GM23338 (cell line): ENCODE measurements at regions not wholly inside any gene's neighbourhood (a gene's known extent, or its start where the extent isn't known, plus 50 kb on each side); places are given as distances from the start of the nearest gene placed in this dataset.

ENCODE experiments used
- ATAC-seq: fragments of 200-7000 bp; cut with Tn5 transposase; 3 replicates; pipeline ENCODE4 v1.9.1; 2020
- DNase-seq: peaks from one replicate; pipeline ENCODE4 v3.0.0-alpha.2; 2015; ENCODE audit warnings: low spot score
- H2AFZ ChIP-seq: fragments of 200-600 bp; sonication (generic); 2 replicates; pipeline ENCODE4 v1.8.0; 2016; ENCODE audit warnings: antibody characterized with exemption, mild to moderate bottlenecking, moderate library complexity
- H3F3A ChIP-seq: fragments of 200-600 bp; sonication (generic); replicated peaks from 2 replicates; pipeline ENCODE4 v1.8.0; 2017; ENCODE audit warnings: antibody characterized with exemption, mixed run types, low read depth
- H3K27ac ChIP-seq: fragments of 200-600 bp; sonication (generic); 2 replicates; pipeline ENCODE4 v1.6.1; 2016; ENCODE audit warnings: low read depth
- H3K27me3 ChIP-seq: fragments of 200-600 bp; sonication (generic); 2 replicates; pipeline ENCODE4 v1.8.0; 2016; ENCODE audit warnings: mild to moderate bottlenecking, mixed run types, moderate library complexity; ENCODE audit not compliant: insufficient read depth
- H3K36me3 ChIP-seq: fragments of 200-600 bp; sonication (generic); 2 replicates; pipeline ENCODE4 v1.8.0; 2016; ENCODE audit warnings: mild to moderate bottlenecking; ENCODE audit not compliant: insufficient read depth
- H3K4me1 ChIP-seq: fragments of 200-600 bp; sonication (generic); 2 replicates; pipeline ENCODE4 v1.8.0; 2016; ENCODE audit warnings: mild to moderate bottlenecking, moderate library complexity; ENCODE audit not compliant: insufficient read depth
- H3K4me2 ChIP-seq: fragments of 200-600 bp; sonication (generic); 2 replicates; pipeline ENCODE4 v1.7.1; 2017; ENCODE audit warnings: mixed run types
- H3K4me3 ChIP-seq: fragments of 200-600 bp; sonication (generic); 2 replicates; pipeline ENCODE4 v1.6.1; 2016; ENCODE audit warnings: mixed run types
- H3K79me2 ChIP-seq: fragments of 200-600 bp; sonication (generic); replicated peaks from 2 replicates; pipeline ENCODE4 v1.8.0; 2017; ENCODE audit warnings: mild to moderate bottlenecking; ENCODE audit not compliant: insufficient read depth
- H3K9me2 ChIP-seq: fragments of 200-600 bp; sonication (generic); 2 replicates; pipeline ENCODE4 v1.8.0; 2017; ENCODE audit not compliant: insufficient read depth
- H4K20me1 ChIP-seq: fragments of 200-600 bp; sonication (generic); replicated peaks from 2 replicates; pipeline ENCODE4 v1.8.0; 2017; ENCODE audit warnings: mild to moderate bottlenecking; ENCODE audit not compliant: insufficient read depth
- H3K27ac Mint-ChIP-seq: 2 replicates; pipeline ENCODE4 v1.8.0; 2020; ENCODE audit warnings: inconsistent platforms, mild to moderate bottlenecking, moderate library complexity, mixed read lengths
- H3K27me3 Mint-ChIP-seq: 3 replicates; pipeline ENCODE4 v1.8.0; 2022; ENCODE audit warnings: low read depth, mild to moderate bottlenecking, moderate library complexity, mixed read lengths, inconsistent platforms; ENCODE audit not compliant: insufficient read depth, poor library complexity
- H3K36me3 Mint-ChIP-seq: 3 replicates; pipeline ENCODE4 v1.8.0; 2021; ENCODE audit warnings: low read depth, mild to moderate bottlenecking, inconsistent platforms, moderate library complexity, mixed read lengths
- H3K4me1 Mint-ChIP-seq: 3 replicates; pipeline ENCODE4 v1.8.0; 2020; ENCODE audit warnings: mild to moderate bottlenecking, inconsistent platforms, mixed read lengths
- H3K4me3 Mint-ChIP-seq: 3 replicates; pipeline ENCODE4 v1.8.0; 2021; ENCODE audit warnings: moderate library complexity, mild to moderate bottlenecking, inconsistent platforms, mixed read lengths
- H3K9me3 Mint-ChIP-seq: 3 replicates; pipeline ENCODE4 v1.8.0; 2020; ENCODE audit warnings: moderate library complexity, mild to moderate bottlenecking, inconsistent platforms, mixed read lengths
- CREB1 ChIP-seq: fragments of 250-450 bp; sonication (Bioruptor Pico); IDR thresholded peaks from 2 replicates; pipeline ENCODE4 v1.5.0; 2020; ENCODE audit warnings: low read depth, mild to moderate bottlenecking, moderate library complexity
- ETS1 ChIP-seq: IDR thresholded peaks from 2 replicates; pipeline ENCODE4 v1.6.1; 2016; ENCODE audit warnings: antibody characterized with exemption
- EZH2 ChIP-seq: fragments of 200-600 bp; sonication (generic); IDR thresholded peaks from one replicate; pipeline ENCODE4 v1.8.0; 2017; ENCODE audit warnings: antibody characterized with exemption, mild to moderate bottlenecking, low read depth; ENCODE audit not compliant: unreplicated experiment
- EZH2phosphoT487 ChIP-seq: fragments of 200-600 bp; sonication (generic); IDR thresholded peaks from one replicate; pipeline ENCODE4 v1.8.1; 2018; ENCODE audit warnings: antibody characterized with exemption; ENCODE audit not compliant: unreplicated experiment
- JUNB ChIP-seq: IDR thresholded peaks from one replicate; pipeline ENCODE4 v1.6.1; 2016; ENCODE audit warnings: antibody characterized with exemption; ENCODE audit not compliant: unreplicated experiment
- NANOG ChIP-seq: IDR thresholded peaks from 2 replicates; pipeline ENCODE4 v1.6.1; 2016; ENCODE audit warnings: antibody characterized with exemption, borderline replicate concordance
- POLR2AphosphoS5 ChIP-seq: IDR thresholded peaks from 2 replicates; pipeline ENCODE4 v1.6.1; 2016; ENCODE audit warnings: antibody characterized with exemption, low read depth
- STAT1 ChIP-seq: IDR thresholded peaks from one replicate; pipeline ENCODE4 v1.6.1; 2016; ENCODE audit warnings: antibody characterized with exemption; ENCODE audit not compliant: unreplicated experiment
- ZNF114 ChIP-seq: fragments of 250-450 bp; sonication (Bioruptor Pico); IDR thresholded peaks from 2 replicates; pipeline ENCODE4 v1.5.0; 2020; ENCODE audit warnings: mild to moderate bottlenecking, moderate library complexity
- ZNF331 ChIP-seq: fragments of 250-450 bp; sonication (Bioruptor Pico); IDR thresholded peaks from 2 replicates; pipeline ENCODE4 v1.5.0; 2020; ENCODE audit warnings: low read depth, mild to moderate bottlenecking, moderate library complexity
- TF ChIP-seq, protein P1 (sequence below): fragments of 250-450 bp; sonication (Bioruptor Pico); IDR thresholded peaks from 2 replicates; pipeline ENCODE4 v1.5.0; 2020; ENCODE audit warnings: mild to moderate bottlenecking, moderate library complexity
- TF ChIP-seq, protein P2 (sequence below): IDR thresholded peaks from one replicate; pipeline ENCODE4 v1.6.1; 2018; ENCODE audit warnings: antibody characterized with exemption; ENCODE audit not compliant: unreplicated experiment
- TF ChIP-seq, protein P3 (sequence below), 2 experiments: fragments of 200-600 bp in 1 of 2; sonication (generic) in 1 of 2; conservative IDR thresholded peaks; 2 replicates each; pipeline versions ENCODE4 v1.5.1 to v1.6.1; 2016 to 2017; ENCODE audit warnings: antibody characterized with exemption in 2 of 2, low read depth in 2 of 2, mild to moderate bottlenecking in 2 of 2, moderate library complexity in 1 of 2

GRCh38 chr3:99352811-99353210, 285.6 kb upstream of the COL8A1 start:
- TF ChIP-seq EZH2phosphoT487 (no peak), ZNF114 (CRISPR knock-in tag) (no peak), ZNF331 (CRISPR knock-in tag) (no peak), CREB1 (CRISPR knock-in tag) (no peak), NANOG (no peak), EZH2 (no peak), STAT1 (no peak), POLR2AphosphoS5 (no peak), ETS1 (no peak), JUNB (no peak)
- TF ChIP-seq, protein P1, sequence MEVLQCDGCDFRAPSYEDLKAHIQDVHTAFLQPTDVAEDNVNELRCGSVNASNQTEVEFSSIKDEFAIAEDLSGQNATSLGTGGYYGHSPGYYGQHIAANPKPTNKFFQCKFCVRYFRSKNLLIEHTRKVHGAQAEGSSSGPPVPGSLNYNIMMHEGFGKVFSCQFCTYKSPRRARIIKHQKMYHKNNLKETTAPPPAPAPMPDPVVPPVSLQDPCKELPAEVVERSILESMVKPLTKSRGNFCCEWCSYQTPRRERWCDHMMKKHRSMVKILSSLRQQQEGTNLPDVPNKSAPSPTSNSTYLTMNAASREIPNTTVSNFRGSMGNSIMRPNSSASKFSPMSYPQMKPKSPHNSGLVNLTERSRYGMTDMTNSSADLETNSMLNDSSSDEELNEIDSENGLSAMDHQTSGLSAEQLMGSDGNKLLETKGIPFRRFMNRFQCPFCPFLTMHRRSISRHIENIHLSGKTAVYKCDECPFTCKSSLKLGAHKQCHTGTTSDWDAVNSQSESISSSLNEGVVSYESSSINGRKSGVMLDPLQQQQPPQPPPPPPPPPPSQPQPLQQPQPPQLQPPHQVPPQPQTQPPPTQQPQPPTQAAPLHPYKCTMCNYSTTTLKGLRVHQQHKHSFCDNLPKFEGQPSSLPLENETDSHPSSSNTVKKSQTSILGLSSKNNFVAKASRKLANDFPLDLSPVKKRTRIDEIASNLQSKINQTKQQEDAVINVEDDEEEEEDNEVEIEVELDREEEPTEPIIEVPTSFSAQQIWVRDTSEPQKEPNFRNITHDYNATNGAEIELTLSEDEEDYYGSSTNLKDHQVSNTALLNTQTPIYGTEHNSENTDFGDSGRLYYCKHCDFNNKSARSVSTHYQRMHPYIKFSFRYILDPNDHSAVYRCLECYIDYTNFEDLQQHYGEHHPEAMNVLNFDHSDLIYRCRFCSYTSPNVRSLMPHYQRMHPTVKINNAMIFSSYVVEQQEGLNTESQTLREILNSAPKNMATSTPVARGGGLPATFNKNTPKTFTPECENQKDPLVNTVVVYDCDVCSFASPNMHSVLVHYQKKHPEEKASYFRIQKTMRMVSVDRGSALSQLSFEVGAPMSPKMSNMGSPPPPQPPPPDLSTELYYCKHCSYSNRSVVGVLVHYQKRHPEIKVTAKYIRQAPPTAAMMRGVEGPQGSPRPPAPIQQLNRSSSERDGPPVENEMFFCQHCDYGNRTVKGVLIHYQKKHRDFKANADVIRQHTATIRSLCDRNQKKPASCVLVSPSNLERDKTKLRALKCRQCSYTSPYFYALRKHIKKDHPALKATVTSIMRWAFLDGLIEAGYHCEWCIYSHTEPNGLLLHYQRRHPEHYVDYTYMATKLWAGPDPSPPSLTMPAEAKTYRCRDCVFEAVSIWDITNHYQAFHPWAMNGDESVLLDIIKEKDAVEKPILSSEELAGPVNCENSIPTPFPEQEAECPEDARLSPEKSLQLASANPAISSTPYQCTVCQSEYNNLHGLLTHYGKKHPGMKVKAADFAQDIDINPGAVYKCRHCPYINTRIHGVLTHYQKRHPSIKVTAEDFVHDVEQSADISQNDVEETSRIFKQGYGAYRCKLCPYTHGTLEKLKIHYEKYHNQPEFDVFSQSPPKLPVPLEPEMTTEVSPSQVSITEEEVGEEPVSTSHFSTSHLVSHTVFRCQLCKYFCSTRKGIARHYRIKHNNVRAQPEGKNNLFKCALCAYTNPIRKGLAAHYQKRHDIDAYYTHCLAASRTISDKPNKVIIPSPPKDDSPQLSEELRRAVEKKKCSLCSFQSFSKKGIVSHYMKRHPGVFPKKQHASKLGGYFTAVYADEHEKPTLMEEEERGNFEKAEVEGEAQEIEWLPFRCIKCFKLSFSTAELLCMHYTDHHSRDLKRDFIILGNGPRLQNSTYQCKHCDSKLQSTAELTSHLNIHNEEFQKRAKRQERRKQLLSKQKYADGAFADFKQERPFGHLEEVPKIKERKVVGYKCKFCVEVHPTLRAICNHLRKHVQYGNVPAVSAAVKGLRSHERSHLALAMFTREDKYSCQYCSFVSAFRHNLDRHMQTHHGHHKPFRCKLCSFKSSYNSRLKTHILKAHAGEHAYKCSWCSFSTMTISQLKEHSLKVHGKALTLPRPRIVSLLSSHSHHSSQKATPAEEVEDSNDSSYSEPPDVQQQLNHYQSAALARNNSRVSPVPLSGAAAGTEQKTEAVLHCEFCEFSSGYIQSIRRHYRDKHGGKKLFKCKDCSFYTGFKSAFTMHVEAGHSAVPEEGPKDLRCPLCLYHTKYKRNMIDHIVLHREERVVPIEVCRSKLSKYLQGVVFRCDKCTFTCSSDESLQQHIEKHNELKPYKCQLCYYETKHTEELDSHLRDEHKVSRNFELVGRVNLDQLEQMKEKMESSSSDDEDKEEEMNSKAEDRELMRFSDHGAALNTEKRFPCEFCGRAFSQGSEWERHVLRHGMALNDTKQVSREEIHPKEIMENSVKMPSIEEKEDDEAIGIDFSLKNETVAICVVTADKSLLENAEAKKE, result no peak
- TF ChIP-seq, protein P2, sequence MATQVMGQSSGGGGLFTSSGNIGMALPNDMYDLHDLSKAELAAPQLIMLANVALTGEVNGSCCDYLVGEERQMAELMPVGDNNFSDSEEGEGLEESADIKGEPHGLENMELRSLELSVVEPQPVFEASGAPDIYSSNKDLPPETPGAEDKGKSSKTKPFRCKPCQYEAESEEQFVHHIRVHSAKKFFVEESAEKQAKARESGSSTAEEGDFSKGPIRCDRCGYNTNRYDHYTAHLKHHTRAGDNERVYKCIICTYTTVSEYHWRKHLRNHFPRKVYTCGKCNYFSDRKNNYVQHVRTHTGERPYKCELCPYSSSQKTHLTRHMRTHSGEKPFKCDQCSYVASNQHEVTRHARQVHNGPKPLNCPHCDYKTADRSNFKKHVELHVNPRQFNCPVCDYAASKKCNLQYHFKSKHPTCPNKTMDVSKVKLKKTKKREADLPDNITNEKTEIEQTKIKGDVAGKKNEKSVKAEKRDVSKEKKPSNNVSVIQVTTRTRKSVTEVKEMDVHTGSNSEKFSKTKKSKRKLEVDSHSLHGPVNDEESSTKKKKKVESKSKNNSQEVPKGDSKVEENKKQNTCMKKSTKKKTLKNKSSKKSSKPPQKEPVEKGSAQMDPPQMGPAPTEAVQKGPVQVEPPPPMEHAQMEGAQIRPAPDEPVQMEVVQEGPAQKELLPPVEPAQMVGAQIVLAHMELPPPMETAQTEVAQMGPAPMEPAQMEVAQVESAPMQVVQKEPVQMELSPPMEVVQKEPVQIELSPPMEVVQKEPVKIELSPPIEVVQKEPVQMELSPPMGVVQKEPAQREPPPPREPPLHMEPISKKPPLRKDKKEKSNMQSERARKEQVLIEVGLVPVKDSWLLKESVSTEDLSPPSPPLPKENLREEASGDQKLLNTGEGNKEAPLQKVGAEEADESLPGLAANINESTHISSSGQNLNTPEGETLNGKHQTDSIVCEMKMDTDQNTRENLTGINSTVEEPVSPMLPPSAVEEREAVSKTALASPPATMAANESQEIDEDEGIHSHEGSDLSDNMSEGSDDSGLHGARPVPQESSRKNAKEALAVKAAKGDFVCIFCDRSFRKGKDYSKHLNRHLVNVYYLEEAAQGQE, result no peak
- TF ChIP-seq, protein P3, sequence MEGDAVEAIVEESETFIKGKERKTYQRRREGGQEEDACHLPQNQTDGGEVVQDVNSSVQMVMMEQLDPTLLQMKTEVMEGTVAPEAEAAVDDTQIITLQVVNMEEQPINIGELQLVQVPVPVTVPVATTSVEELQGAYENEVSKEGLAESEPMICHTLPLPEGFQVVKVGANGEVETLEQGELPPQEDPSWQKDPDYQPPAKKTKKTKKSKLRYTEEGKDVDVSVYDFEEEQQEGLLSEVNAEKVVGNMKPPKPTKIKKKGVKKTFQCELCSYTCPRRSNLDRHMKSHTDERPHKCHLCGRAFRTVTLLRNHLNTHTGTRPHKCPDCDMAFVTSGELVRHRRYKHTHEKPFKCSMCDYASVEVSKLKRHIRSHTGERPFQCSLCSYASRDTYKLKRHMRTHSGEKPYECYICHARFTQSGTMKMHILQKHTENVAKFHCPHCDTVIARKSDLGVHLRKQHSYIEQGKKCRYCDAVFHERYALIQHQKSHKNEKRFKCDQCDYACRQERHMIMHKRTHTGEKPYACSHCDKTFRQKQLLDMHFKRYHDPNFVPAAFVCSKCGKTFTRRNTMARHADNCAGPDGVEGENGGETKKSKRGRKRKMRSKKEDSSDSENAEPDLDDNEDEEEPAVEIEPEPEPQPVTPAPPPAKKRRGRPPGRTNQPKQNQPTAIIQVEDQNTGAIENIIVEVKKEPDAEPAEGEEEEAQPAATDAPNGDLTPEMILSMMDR (conservative IDR thresholded peaks at IDR 0.05; ENCODE audit: low read depth in 2 of 2), result no peak
- H3K4me3 Mint-ChIP-seq, result no peak overlapping the region

More at GRCh38 chr3:99352811-99353210, 285.6 kb upstream of the COL8A1 start:
- Histone ChIP-seq H2AFZ (no peak overlapping the region), H3K9me2 (peaks cover 3% of the 10 kb centered on the region), H3K27ac (no peak overlapping the region), H3K4me2 (no peak overlapping the region), H3K4me3 (no peak overlapping the region), H3K27me3 (no peaks in the 10 kb centered on the region), H3K4me1 (no peaks in the 10 kb centered on the region), H4K20me1 (no peaks in the 10 kb centered on the region), H3K79me2 (no peaks in the 10 kb centered on the region), H3K36me3 (no peaks in the 10 kb centered on the region), H3F3A (no peaks in the 10 kb centered on the region)
- no peaks in the 10 kb centered on the region for H3K9me3 Mint-ChIP-seq
- no peaks in the 10 kb centered on the region for H3K36me3 Mint-ChIP-seq
- no peaks in the 10 kb centered on the region for H3K4me1 Mint-ChIP-seq
- DNase-seq, result no peak
- H3K27me3 Mint-ChIP-seq, result no peaks in the 10 kb centered on the region
- no peak overlapping the region for H3K27ac Mint-ChIP-seq
- no peak for ATAC-seq
